ENCODE measurements at regions not wholly inside any gene's neighbourhood (a gene's known extent, or its start where the extent isn't known, plus 50 kb on each side); places are given as distances from the start of the nearest gene placed in this dataset.

DNA sequence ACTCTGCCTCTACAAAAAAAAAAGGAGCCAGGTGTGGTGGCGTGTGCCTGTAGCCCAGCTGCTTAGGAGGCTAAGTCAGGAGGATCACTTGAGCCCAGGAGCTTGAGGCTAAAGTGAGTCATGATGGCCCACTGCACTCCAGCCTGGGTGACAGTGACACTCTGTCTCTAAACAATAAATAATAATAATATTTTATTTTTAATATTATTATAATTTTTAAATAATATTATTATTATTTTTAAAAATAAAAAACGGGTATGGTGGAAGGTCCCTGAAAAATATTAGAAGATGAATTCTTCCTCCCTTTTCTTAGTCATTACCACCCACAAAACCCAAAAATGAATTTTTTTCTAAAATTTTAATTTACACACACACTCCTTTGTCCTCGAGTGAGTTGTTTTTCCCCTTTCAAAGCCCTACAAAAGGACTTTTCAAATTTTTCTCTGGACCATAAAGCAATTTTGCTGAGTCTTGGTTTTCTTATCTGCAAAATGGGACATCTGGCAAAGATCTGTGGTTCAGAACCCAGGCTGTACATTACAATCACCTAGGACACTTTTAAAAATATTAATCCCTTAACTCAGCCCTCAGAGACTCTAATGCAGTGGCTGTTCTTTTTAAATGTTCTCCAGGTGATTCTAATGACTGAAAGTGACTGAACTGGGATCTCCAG, 174.0 kb upstream of the NEBL start:
- TF ChIP-seq CTCF (IDR thresholded peaks at IDR 0.05) = no peak

GRCh38 chr10:21069929-21070700, 173.0 kb upstream of the NEBL start:
- no peak for TF ChIP-seq CTCF (IDR thresholded peaks at IDR 0.05)

GRCh38 chr10:21069278-21069677, 172.2 kb upstream of the NEBL start:
- no peak for TF ChIP-seq CTCF (IDR thresholded peaks at IDR 0.05)

DNA sequence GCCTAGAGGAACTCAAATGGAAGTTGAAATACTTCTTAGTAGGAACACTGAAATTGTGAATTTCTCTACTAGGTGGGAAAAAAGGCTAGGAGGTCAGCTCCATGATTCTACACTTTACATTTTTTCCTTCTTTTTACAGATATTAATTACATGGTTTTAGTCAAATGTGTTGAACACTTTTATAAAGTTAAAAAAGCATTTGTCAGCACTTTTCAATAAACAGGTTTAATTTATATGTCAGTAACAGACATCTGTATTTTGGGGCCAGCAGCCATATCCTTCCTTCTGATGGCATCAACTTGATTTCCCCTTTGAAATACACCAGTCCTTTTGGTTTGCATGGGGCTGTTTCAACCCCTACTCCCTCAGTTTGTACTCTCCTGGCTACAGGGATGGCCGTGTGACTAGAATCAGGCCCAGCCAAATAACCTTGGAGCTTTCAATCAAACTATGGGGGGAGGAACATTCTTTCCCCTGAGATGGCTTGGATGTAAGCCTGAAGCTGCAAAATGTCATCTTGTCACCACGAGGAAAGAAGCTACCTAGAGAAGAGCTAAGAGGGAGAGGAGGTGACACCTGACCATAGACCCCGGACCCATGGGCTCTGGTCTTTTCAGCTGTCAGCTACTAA, 171.0 kb upstream of the NEBL start:
- TF ChIP-seq CTCF (IDR thresholded peaks at IDR 0.05) = no peak

GRCh38 chr10:21065621-21066248, 168.6 kb upstream of the NEBL start:
- no peak for TF ChIP-seq CTCF (IDR thresholded peaks at IDR 0.05)

DNA sequence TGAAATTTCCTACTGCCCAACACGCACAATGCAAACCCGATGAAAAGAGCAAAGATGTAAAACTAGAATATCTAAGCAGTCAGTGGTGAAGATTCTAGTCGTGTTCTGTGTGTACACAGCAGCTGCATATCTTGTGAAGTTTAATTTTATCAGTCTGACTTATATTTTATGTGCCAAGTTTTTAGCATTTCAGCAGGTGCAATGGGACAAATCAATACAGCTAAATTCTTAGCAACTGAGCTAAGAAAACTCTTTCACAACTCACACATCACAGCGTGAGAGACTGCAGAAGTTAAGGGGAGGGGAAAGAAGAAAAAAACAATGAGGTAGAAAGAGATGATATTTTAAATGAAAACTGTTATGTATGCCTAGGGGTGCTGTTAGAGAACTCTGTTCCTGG, 164.9 kb upstream of the NEBL start:
- no peak for TF ChIP-seq CTCF (IDR thresholded peaks at IDR 0.05)

- TF ChIP-seq CTCF (IDR thresholded peaks at IDR 0.05) = no peak
Observed at GRCh38 chr10:21061184-21061583, 164.1 kb upstream of the NEBL start.

All from LNCAP (cell line).